ENCODE measurements at regions not wholly inside any gene's neighbourhood (a gene's known extent, or its start where the extent isn't known, plus 50 kb on each side); places are given as distances from the start of the nearest gene placed in this dataset.
"Not testable (repeated sequence)": the region's sequence is repeated elsewhere in the genome, so short reads cannot be mapped to it uniquely, and the experiment has no call there.

DNA sequence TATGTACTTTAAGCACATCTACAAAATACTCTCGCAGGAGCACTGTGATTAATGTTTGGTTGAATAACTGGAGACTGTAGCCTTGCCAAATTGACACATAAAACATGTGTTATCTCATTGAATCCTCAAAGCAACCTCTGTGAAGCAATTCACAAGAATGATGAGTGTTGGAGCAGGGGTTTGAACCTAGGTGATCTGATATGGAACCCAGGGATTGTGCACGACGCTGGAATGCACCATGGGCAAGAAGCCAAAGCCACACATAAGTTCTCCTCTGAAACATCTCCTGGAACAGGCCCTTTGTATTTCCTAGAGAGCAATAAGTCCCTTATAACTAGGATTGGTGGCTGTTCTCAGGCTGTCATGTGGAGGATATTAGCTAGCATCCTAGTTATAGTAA, 124.6 kb upstream of the IVNS1ABP start:
- no peak for DNase-seq (ENCODE audit: low read depth in 1 of 2, low spot score in 1 of 2)

DNA sequence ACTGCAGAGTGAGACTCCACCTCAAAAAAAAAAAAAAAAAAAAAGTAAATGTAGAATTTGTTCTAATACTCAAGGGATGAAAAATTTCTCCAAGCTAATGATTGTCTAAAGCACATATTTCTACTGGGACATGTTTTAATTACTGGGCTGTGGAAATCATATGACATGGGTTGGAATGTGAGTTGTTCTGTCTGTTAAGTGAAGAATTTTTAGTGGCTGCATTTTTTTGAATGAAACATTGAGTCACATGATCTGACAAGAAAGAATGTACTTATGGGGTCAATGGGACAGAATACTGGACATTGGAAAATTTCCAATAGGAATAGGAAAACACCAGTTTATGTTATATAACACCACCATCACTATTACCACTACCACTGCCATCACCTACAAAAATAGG, 123.8 kb upstream of the IVNS1ABP start:
- DNase-seq (ENCODE audit: low read depth in 1 of 2, low spot score in 1 of 2), result no peak

DNA sequence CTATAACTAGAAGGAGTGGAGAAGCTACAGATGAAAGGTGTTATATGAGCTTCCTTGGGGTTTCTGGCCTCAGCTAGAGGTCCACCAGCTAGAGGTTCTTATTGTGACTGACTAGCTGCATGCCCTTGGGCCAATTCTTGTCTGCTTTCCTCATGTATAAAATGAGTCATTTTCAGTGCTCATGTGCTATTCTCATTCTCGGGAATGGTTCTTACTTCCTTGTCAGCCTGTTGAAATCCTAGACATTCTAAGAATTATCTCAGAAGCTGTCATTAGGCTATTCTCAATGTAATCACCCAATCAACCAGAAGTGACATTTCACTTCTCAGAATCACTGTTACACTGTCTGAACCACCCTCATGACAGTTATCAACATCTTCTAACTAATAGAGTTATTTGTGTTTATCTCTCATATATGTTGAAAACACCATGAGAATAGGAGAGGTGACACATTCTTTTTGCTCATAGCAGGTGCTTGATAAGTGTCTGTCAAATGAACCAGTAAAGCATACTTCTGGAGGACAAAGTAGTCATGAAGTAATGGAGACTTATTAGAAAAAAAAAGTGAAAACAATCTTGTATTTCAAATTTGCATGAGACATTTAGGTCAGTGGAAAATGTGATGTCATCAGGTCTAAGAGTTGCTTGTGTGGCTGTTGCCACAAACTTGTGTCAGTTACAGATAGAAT, 122.8 kb upstream of the IVNS1ABP start:
- no peak for DNase-seq (ENCODE audit: low read depth in 1 of 2, low spot score in 1 of 2)

DNA sequence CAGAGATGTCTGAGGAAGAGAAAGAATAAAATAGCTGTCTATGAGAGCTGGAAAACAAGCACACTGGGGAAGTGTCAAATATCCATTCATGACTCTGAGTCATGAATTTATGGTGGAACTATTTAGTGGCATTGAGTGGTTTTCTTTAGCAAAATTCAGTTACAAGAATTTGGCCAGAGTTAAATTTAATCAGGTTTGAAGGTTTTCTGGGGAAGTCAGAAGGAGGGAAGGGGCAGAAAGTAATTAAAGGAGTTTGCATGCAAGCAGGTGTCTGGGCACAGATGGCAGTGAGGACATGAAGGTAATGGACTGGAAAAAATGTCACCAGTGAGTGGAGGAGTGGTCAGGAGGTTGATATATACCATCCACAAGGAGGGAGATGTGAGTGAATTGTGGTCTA, 121.9 kb upstream of the IVNS1ABP start:
- DNase-seq (ENCODE audit: low read depth in 1 of 2, low spot score in 1 of 2), result no peak

DNA sequence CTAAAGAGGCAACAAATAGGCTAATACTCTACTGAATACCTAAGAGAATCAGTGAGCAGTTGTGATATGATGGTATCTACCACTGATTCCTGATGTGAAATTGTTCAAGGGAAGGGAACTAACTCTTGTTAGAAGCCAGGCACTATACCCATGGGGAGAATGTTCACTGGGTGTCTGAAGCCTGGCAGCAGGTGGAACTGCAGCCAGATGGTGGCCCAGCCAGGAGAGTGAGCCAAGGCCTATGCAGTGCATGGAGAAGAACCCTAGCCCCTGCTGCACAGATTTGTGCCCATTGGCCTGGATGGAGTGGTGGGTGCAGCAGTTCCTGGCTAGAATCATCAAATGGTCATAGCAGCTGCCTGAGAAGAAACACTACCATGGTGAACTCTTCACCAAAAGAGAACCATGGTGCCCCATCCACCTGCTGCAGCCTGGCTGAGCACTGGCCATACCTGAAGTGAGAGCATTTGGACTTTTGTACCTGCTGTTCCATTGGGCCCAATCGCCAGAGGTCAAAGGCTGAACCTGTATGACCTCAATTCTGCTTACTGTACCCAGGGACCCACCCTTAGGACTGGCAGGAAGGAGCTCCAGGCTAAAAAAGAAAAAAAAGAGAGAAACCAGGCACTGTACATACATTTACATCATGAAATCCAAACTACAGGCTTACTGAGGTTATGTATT, 118.8 kb upstream of the IVNS1ABP start:
- DNase-seq (ENCODE audit: low read depth in 1 of 2, low spot score in 1 of 2), result no peak

DNA sequence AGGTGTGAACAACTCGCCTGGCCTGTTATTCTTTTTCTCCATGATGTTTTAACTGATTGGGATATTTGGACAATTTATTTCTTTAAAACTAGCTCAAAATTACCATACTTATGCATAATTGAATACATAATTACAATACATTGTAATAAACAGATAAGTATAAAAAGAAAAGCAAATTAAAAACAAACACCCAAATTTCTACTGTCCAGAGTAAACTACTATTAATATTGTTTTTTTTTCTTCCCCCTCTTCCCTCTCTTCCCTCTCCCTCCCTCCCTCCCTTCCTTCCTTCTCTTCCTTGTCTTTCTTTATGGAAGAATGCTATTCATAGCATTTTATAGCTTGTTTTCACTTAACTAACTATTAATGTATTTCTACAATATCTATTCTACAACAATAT, 117.7 kb upstream of the IVNS1ABP start:
- DNase-seq (ENCODE audit: low read depth in 1 of 2, low spot score in 1 of 2), result no peak

DNA sequence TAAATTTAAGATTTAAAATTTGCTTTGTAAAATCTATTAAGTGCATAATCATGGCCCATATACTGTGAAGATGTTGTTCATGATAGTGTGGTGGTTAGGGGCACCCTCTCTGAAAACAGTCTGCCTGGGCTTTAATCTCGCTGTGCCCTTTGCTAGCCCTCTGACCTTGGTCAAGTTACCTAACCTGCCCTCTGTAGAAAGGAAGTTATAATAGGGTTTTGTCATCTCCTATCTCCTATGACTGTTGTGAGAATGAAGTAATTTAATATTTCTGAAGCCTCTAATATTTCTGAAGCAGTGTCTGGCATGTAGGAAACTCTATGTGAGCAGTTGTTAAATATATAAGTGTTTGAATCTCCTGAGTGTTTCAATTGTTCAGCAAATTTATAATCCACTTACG, 116.6 kb upstream of the IVNS1ABP start:
- no peak for DNase-seq (ENCODE audit: low read depth in 1 of 2, low spot score in 1 of 2)

DNA sequence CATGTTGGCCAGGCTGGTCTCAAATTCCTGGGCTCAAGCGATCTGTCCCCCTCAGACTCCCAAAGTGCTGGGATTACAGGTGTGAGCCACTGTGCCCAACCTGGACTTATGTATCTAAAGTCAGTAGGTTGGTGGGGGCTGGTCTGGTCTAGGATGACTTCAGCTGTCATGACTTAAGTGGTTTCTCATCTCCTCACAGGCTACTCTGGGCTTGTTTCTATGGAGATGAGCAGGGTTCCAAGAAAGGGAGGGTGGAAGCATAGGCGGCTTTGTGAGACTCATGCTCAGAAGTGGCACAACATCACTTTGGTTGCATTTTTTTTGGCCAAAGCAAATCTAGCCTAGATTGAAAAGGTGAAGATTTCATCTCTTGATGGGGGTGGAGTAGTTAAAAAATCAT, 115.9 kb upstream of the IVNS1ABP start:
- no peak for DNase-seq (ENCODE audit: low read depth in 1 of 2, low spot score in 1 of 2)

DNA sequence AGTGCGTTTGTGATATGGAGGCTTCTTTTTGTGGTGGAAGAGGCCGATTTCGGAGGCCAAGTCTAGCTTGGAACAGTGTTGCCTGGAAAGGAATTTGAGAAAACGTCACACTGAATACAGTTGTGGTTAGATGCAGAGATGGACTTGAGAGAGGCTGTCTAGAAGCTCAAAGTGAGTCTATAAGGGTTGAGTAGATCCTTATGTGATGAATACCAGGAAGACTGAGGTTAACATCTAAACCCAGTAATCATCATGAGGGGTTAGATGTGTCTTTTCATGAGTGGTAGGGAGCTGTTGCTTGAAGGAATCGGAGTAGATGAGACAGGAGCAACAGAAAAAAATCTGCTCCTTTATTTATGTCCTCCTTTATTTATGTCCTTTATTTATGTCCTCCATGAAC, 114.6 kb upstream of the IVNS1ABP start:
- DNase-seq (ENCODE audit: low read depth in 1 of 2, low spot score in 1 of 2), result no peak

DNA sequence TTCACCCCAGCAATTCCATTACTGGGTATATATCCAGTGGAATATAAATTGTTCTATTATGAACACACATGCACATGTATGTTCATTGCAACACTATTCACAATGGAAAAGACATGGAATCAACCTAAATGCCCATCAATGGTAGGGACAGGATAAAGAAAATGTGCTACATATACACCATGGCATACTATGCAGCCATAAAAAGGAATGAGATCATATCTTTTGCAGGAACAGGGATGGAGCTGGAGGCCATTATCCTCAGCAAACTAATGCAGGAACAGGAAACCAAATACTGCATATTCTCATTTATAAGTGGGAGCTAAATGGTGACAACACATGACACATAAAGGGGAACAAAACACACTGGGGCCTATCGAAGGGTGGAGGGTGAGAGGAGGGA, 112.6 kb upstream of the IVNS1ABP start:
- not testable (repeated sequence) for DNase-seq (ENCODE audit: low read depth in 1 of 2, low spot score in 1 of 2)

DNA sequence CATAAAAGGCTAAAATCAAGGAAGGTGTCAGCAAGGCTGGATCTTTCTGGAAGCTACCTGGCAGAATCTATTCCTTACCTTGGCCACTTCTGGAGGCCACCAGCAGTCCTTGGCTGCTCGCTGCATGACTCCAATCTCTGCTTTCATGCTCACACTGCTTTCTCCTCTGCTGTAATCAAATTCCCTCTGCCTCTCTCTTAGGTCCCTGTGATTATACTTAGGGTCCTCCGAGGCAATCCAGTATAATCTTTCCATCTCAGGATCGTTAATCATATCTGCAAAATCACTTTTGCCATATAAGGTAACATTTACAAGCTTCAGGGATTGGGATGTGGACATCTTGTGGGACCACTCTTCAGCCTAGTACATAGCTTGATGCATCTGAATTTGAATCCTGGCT, 110.7 kb upstream of the IVNS1ABP start:
- DNase-seq (ENCODE audit: low read depth in 1 of 2, low spot score in 1 of 2), result no peak

DNA sequence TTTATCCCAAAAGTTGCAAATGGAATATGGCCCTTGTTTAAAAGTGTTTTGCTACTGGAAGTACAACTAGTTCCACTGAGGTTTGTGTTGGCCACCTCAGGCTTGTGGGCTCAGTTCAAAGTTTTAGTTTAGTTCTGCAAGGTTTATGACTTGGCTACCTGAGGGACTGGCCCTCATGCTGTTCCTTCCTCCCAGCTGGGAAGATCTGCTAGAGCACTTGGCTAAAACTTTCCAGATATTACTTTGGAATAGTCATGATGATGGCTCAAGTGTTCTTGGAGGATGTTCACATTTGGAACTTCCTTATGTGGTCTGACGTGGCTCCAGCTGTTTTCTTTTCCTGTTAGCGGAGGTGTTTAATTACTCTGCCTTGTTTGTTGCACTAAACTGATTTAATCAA, 110.2 kb upstream of the IVNS1ABP start:
- DNase-seq (ENCODE audit: low read depth in 1 of 2, low spot score in 1 of 2), result no peak

DNA sequence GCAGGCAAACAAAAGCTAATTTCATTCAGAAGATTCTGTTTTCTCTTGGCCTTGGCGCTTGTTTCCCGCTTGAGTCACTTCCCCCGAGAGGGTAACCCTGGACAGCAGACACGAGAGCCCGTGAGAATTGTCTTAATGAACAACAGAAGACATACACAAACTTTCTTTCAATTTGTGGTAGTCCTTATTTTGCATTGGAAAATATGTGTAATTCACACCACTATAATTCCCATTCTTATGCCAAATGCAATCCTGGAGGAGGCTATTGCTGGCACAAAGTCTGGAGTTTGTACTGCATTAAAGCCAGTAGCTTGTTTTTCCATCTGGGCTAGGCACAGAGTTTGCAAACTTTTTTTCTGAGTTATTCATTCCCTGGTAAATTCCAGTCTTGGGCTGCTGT, 109.8 kb upstream of the IVNS1ABP start:
- DNase-seq (ENCODE audit: low read depth in 1 of 2, low spot score in 1 of 2), result no peak

DNA sequence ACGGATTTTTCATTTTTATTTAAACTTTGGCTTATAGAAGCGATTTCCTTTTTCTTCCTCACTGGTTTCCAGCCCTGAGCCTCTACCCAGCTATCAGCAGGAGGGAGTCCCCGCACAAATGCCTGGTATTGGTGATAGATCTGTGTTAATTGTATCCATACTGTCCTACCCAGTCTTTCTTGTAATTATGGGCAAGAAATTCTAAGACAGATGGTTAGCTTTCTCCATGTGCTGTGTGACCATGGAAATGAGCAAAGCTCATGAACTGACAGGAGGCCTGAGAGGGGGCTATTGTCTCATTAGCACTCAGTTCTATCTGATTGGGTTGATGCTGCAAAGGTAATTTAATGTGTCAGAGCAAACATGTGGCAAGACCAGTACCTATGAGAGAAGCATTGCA, 108.1 kb upstream of the IVNS1ABP start:
- no peak for DNase-seq (ENCODE audit: low read depth in 1 of 2, low spot score in 1 of 2)

DNA sequence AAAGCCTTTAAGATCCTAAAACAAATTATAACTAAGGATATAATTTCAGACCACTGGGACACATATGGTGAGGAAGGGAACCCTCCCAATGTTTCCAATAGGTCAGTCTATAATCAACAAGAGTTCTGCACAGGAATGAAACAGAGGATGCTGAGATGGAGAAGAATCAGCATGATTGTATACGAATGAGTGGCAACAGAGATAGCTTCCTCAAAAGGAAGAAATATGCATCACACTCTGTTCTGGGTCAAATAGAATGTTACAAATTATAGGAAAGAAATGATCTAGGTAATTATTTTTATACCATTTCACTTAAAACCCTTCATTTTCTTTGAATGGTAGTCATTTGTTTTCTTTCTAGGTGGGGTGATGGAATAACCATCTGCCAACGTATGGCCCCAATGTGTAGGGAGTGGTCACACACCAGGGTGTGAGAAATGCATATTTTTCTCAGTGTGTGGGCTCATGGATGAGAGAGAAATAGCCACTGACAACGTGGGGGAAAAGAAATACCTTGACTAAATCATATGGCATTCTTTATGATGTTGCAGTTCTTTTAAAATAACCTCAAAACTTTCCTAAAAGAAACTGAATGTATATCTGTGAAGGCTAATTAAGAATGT, 104.6 kb upstream of the IVNS1ABP start:
- no peak for DNase-seq (ENCODE audit: low read depth in 1 of 2, low spot score in 1 of 2)

DNA sequence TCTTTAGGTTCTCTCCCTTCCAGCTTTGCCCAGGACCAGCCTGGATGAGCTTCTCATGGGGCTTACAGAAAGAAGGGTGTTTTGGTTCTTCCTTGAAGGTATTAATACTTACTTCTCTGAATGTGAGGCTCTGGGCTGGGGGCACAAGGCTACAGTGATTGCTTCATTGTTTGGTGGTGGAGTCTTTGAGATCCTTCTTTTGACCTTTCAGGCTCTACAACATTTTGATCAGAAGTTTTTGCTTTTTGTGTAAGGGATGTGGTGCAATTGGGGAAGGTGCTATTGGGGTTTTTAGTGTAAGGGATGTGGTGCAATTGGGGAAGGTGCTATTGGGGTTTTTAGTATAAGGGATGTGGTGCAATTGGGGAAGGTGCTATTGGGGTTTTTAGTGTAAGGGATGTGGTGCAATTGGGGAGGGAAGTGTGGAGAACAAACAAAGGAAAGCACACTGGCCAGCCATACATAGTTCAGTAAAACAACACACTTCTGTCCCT, 103.6 kb upstream of the IVNS1ABP start:
- DNase-seq (ENCODE audit: low read depth in 1 of 2, low spot score in 1 of 2), result no peak

DNA sequence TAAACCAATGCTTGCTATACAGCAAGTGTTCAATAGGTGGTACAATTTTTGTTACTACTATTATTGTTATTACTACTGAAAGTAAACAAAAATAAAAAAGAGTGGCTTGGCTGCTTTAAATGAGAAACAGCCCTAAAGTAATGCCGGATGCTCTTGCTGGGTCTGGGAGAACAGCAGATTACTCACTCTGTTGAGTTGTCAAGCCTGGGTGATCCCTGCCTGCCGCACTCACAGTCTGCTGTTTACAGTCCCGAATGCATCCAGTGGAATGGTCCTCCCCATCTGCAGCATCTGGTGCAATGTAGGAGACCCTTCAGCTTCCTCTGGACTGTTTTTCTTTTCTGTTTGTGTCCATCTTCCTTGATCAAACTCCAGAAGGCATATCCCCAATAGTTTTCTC, 102.7 kb upstream of the IVNS1ABP start:
- no peak for DNase-seq (ENCODE audit: low read depth in 1 of 2, low spot score in 1 of 2)

DNA sequence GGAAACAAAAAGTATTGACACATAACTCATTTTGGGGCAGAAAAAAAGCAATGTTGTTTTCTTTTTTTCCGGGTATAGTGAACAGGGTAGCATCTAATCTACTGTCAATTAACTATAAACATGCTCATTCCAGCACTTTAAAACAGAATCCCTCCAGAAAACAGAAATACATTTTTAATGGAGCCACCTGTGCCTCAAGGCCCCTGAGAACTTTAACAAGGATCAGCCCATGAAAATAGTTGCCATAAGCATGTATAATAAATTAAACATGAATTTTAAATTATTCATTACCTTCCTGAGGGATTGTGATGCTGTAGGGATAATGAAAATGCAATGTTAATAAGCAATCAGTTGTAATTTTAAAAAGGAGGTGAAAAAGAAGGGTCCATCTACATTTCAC, 101.4 kb upstream of the IVNS1ABP start:
- no peak for DNase-seq (ENCODE audit: low read depth in 1 of 2, low spot score in 1 of 2)

DNA sequence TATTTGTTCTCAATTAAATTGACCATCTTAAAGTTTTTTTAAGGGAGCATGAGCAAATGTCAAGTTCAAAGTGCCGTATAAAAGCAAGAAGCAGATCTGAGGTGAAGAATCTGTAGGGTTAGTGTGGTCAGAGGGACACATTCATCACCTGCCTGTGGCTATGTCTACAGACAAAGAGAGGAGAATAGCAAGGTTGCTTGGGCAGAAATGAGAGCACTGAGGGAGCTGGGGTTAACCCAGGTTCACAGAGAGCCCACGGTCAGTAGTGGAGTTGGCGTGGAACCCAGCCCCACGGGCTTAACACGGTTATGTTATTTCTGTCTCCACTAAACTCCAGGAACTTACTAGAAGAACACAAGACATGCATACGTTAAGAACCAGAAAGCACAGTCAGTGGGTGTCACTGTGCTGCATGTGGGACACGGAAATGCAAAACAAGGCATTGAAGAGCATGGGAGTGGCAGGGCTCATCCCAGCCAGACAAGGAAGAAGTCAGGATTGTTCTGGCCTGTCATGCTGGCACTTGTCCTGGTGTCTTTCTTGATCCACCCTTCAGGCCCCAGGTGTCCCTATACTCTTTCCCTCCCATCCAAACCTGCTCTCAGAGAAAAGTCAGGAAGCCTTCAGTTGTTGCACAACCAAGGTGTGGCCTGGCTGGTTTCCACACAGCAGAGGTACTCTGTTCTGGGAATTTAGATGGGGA, 95.5 kb upstream of the IVNS1ABP start:
- DNase-seq (ENCODE audit: low read depth in 1 of 2, low spot score in 1 of 2), result no peak

DNA sequence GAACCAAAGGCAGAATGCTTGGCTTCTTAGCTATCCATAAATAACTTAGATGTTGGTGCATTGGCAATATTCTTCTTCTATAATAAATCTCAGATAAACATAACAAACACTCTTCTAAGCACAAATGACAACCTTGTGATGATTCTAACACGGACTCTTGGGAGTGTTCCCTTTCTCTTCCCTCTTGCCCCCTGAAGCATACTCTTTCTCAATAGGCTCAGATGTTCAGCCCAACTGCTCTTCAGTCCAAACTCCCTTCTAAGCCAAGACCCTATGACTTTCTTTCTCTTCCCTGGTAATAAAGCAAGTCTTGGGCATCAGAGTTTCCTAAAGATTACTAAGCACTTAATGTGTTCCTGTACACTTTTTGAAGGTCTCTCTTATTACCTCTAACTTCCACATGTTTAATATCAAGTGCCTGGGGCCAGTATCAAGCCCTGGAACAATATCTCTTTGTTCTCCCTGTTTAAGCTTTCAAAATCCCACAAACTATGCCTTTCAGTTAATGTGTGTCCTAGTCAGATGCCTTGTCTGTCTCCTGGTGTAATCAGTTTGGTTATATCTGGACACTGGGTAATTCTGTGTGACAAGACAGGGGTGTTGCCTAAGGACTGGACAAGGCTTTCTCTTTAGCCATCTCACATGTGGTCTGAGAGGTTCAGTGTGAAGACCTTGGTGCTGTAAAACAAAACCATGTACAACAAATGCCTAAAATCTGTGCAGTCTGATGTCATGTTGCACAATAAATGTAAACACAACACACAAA, 92.9 kb upstream of the IVNS1ABP start:
- no peak for DNase-seq (ENCODE audit: low read depth in 1 of 2, low spot score in 1 of 2)

DNA sequence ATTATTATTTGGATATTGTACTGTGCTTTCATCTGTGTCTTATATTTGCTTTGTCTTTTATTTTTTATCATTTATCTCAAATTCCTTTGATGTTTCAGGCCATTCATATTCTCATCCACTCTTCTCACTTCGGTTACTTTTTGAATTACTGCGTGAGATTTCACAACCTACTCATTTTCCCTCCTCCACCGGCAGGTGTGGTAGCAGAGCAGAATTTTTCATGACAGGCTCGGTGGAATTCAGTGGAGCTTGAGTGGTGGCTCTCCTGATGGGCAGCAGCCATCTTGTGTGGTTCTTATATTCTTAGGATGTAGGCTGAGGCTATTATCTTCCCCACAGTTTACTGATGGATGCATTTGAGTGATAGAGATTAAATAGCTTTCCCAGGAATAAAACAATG, 92.3 kb upstream of the IVNS1ABP start:
- no peak for DNase-seq (ENCODE audit: low read depth in 1 of 2, low spot score in 1 of 2)

Data from stimulated activated CD4-positive, alpha-beta T cell treated with anti-CD3 and anti-CD28 coated beads, Interleukin-15, amount 100 ng/mL, for 1 hour (primary cell).